ENCODE measurements at regions not wholly inside any gene's neighbourhood (a gene's known extent, or its start where the extent isn't known, plus 50 kb on each side); places are given as distances from the start of the nearest gene placed in this dataset.
"Not testable (repeated sequence)": the region's sequence is repeated elsewhere in the genome, so short reads cannot be mapped to it uniquely, and the experiment has no call there.

GRCh38 chr4:58303456-58303855, 1193.3 kb upstream of the IGFBP7 start:
- no peak for ATAC-seq
- no peaks in the 10 kb centered on the region for H3K27me3 Mint-ChIP-seq
- H3K4me1 Mint-ChIP-seq, result no peaks in the 10 kb centered on the region
- DNase-seq, result no peak
- no peaks in the 10 kb centered on the region for H3K36me3 Mint-ChIP-seq (ENCODE audit: low read depth)
- H3K27ac Mint-ChIP-seq, result no peak overlapping the region
- peaks cover 9% of the 10 kb centered on the region for H3K9me3 Mint-ChIP-seq
- no peak overlapping the region for H3K4me3 Mint-ChIP-seq

GRCh38 chr4:58301376-58301999, 1191.3 kb upstream of the IGFBP7 start:
- Mint-ChIP-seq H3K4me3 (no peak overlapping the region), H3K36me3 (ENCODE audit: low read depth) (no peaks in the 10 kb centered on the region), H3K9me3 (peaks cover 14% of the 10 kb centered on the region), H3K27me3 (no peaks in the 10 kb centered on the region), H3K27ac (no peak overlapping the region), H3K4me1 (no peaks in the 10 kb centered on the region)
- ATAC-seq (no peak), DNase-seq (no peak)

- Mint-ChIP-seq H3K27me3 (no peaks in the 10 kb centered on the region), H3K4me3 (no peak overlapping the region), H3K36me3 (ENCODE audit: low read depth) (no peaks in the 10 kb centered on the region), H3K27ac (no peak overlapping the region), H3K4me1 (no peaks in the 10 kb centered on the region), H3K9me3 (peaks cover 6% of the 10 kb centered on the region)
- DNase-seq (no peak), ATAC-seq (no peak)
Measured at GRCh38 chr4:58286335-58286734, 1176.2 kb upstream of the IGFBP7 start.

- not testable (repeated sequence) for H3K9me3 Mint-ChIP-seq; H3K27me3 Mint-ChIP-seq; H3K4me1 Mint-ChIP-seq; DNase-seq; H3K36me3 Mint-ChIP-seq (ENCODE audit: low read depth); H3K4me3 Mint-ChIP-seq; H3K27ac Mint-ChIP-seq; ATAC-seq
Measured at GRCh38 chr4:58280928-58281327, 1170.7 kb upstream of the IGFBP7 start.

GRCh38 chr4:58275856-58276255, 1165.7 kb upstream of the IGFBP7 start:
- ATAC-seq, result no peak
- no peak for DNase-seq
- Mint-ChIP-seq H3K27ac (no peak overlapping the region), H3K4me3 (no peak overlapping the region), H3K27me3 (no peaks in the 10 kb centered on the region), H3K9me3 (peaks cover 4% of the 10 kb centered on the region), H3K36me3 (ENCODE audit: low read depth) (no peaks in the 10 kb centered on the region), H3K4me1 (no peaks in the 10 kb centered on the region)

- no peak overlapping the region for H3K27ac Mint-ChIP-seq
- H3K4me1 Mint-ChIP-seq, result no peaks in the 10 kb centered on the region
- no peak for ATAC-seq
- DNase-seq, result no peak
- no peaks in the 10 kb centered on the region for H3K9me3 Mint-ChIP-seq
- H3K27me3 Mint-ChIP-seq, result no peaks in the 10 kb centered on the region
- H3K36me3 Mint-ChIP-seq (ENCODE audit: low read depth), result no peaks in the 10 kb centered on the region
- no peak overlapping the region for H3K4me3 Mint-ChIP-seq
Measured at GRCh38 chr4:58274553-58274952, 1164.4 kb upstream of the IGFBP7 start.

GRCh38 chr4:58272311-58272710, 1162.1 kb upstream of the IGFBP7 start:
- Mint-ChIP-seq H3K9me3 (peaks cover 8% of the 10 kb centered on the region), H3K27me3 (no peaks in the 10 kb centered on the region), H3K4me1 (no peaks in the 10 kb centered on the region), H3K4me3 (no peak overlapping the region), H3K36me3 (ENCODE audit: low read depth) (no peaks in the 10 kb centered on the region), H3K27ac (no peak overlapping the region)
- ATAC-seq (no peak), DNase-seq (no peak)

- Mint-ChIP-seq H3K27me3 (no peaks in the 10 kb centered on the region), H3K4me1 (no peaks in the 10 kb centered on the region), H3K27ac (no peak overlapping the region), H3K4me3 (no peak overlapping the region), H3K9me3 (peaks cover 8% of the 10 kb centered on the region), H3K36me3 (ENCODE audit: low read depth) (no peaks in the 10 kb centered on the region)
- DNase-seq (no peak), ATAC-seq (no peak)
Measured at GRCh38 chr4:58265734-58266133, 1155.5 kb upstream of the IGFBP7 start.

- no peaks in the 10 kb centered on the region for H3K4me1 Mint-ChIP-seq
- H3K27me3 Mint-ChIP-seq, result no peaks in the 10 kb centered on the region
- no peak overlapping the region for H3K4me3 Mint-ChIP-seq
- no peak for DNase-seq
- peaks cover 8% of the 10 kb centered on the region for H3K9me3 Mint-ChIP-seq
- no peak for ATAC-seq
- no peak overlapping the region for H3K27ac Mint-ChIP-seq
- H3K36me3 Mint-ChIP-seq (ENCODE audit: low read depth), result no peaks in the 10 kb centered on the region
Measured at GRCh38 chr4:58261526-58261925, 1151.3 kb upstream of the IGFBP7 start.

- no peaks in the 10 kb centered on the region for H3K36me3 Mint-ChIP-seq (ENCODE audit: low read depth)
- peaks cover 22% of the 10 kb centered on the region for H3K9me3 Mint-ChIP-seq
- no peak for DNase-seq
- ATAC-seq, result no peak
- no peaks in the 10 kb centered on the region for H3K4me1 Mint-ChIP-seq
- H3K27me3 Mint-ChIP-seq, result no peaks in the 10 kb centered on the region
- H3K27ac Mint-ChIP-seq, result no peak overlapping the region
- H3K4me3 Mint-ChIP-seq, result no peak overlapping the region
Measured at GRCh38 chr4:58254291-58254690, 1144.1 kb upstream of the IGFBP7 start.

- ATAC-seq (no peak), DNase-seq (no peak)
- no peaks in the 10 kb centered on the region for H3K36me3 Mint-ChIP-seq (ENCODE audit: low read depth)
- no peaks in the 10 kb centered on the region for H3K4me1 Mint-ChIP-seq
- H3K4me3 Mint-ChIP-seq, result no peak overlapping the region
- H3K27ac Mint-ChIP-seq, result no peak overlapping the region
- H3K9me3 Mint-ChIP-seq, result peaks cover 17% of the 10 kb centered on the region
- H3K27me3 Mint-ChIP-seq, result no peaks in the 10 kb centered on the region
Measured at GRCh38 chr4:58252656-58253055, 1142.5 kb upstream of the IGFBP7 start.

- H3K27ac Mint-ChIP-seq, result no peak overlapping the region
- no peak overlapping the region for H3K4me3 Mint-ChIP-seq
- H3K27me3 Mint-ChIP-seq, result no peaks in the 10 kb centered on the region
- ATAC-seq, result no peak
- H3K4me1 Mint-ChIP-seq, result no peaks in the 10 kb centered on the region
- no peaks in the 10 kb centered on the region for H3K36me3 Mint-ChIP-seq (ENCODE audit: low read depth)
- peaks cover 6% of the 10 kb centered on the region for H3K9me3 Mint-ChIP-seq
- no peak for DNase-seq
Measured at GRCh38 chr4:58247792-58248191, 1137.6 kb upstream of the IGFBP7 start.

- no peaks in the 10 kb centered on the region for H3K36me3 Mint-ChIP-seq (ENCODE audit: low read depth)
- H3K4me3 Mint-ChIP-seq, result no peak overlapping the region
- no peak for DNase-seq
- H3K27me3 Mint-ChIP-seq, result no peaks in the 10 kb centered on the region
- no peaks in the 10 kb centered on the region for H3K4me1 Mint-ChIP-seq
- ATAC-seq, result no peak
- H3K27ac Mint-ChIP-seq, result no peak overlapping the region
- peaks cover 10% of the 10 kb centered on the region for H3K9me3 Mint-ChIP-seq
Measured at GRCh38 chr4:58225460-58225859, 1115.3 kb upstream of the IGFBP7 start.

GRCh38 chr4:58219179-58219578, 1109.0 kb upstream of the IGFBP7 start:
- Mint-ChIP-seq H3K4me3 (no peak overlapping the region), H3K36me3 (ENCODE audit: low read depth) (no peaks in the 10 kb centered on the region), H3K9me3 (peaks cover 19% of the 10 kb centered on the region), H3K27me3 (no peaks in the 10 kb centered on the region), H3K27ac (no peak overlapping the region), H3K4me1 (no peaks in the 10 kb centered on the region)
- DNase-seq (no peak), ATAC-seq (no peak)

- no peak for ATAC-seq
- no peaks in the 10 kb centered on the region for H3K4me1 Mint-ChIP-seq
- H3K4me3 Mint-ChIP-seq, result no peak overlapping the region
- no peak for DNase-seq
- H3K27me3 Mint-ChIP-seq, result no peaks in the 10 kb centered on the region
- no peaks in the 10 kb centered on the region for H3K36me3 Mint-ChIP-seq (ENCODE audit: low read depth)
- peaks cover 21% of the 10 kb centered on the region for H3K9me3 Mint-ChIP-seq
- H3K27ac Mint-ChIP-seq, result no peak overlapping the region
Measured at GRCh38 chr4:58216461-58216860, 1106.3 kb upstream of the IGFBP7 start.

- DNase-seq, result no peak
- Mint-ChIP-seq H3K4me3 (no peak overlapping the region), H3K9me3 (peaks cover 21% of the 10 kb centered on the region), H3K27ac (no peak overlapping the region), H3K4me1 (no peaks in the 10 kb centered on the region), H3K27me3 (no peaks in the 10 kb centered on the region), H3K36me3 (ENCODE audit: low read depth) (no peaks in the 10 kb centered on the region)
- ATAC-seq, result no peak
Measured at GRCh38 chr4:58214376-58214775, 1104.2 kb upstream of the IGFBP7 start.

Data from activated naive CD8-positive, alpha-beta T cell treated with anti-CD3 and anti-CD28 coated beads, Interleukin-2, amount 50 U/mL, for 24 hours (primary cell).